K562 (cell line): ENCODE measurements at regions not wholly inside any gene's neighbourhood (a gene's known extent, or its start where the extent isn't known, plus 50 kb on each side); places are given as distances from the start of the nearest gene placed in this dataset.

Experiments
- PTTG1 ChIP-seq: fragments of 450-650 bp; IDR thresholded peaks from 2 replicates; pipeline ENCODE4 v1.6.1; 2016; ENCODE audit warnings: low read depth, mild to moderate bottlenecking, missing genetic modification characterization, missing compliant biosample characterization
- ZNF444 ChIP-seq: fragments of 250-450 bp; sonication (Bioruptor Pico); IDR thresholded peaks from 2 replicates; pipeline ENCODE4 v1.4.0; 2020; ENCODE audit warnings: mild to moderate bottlenecking, moderate library complexity
- ZNF586 ChIP-seq: fragments of 450-650 bp; formaldehyde crosslinking; conservative IDR thresholded peaks from 2 replicates; pipeline ENCODE4 v1.4.0; 2020; ENCODE audit warnings: mild to moderate bottlenecking, moderate library complexity
- TF ChIP-seq, protein P1 (sequence below): fragments of 450-650 bp; formaldehyde crosslinking; IDR thresholded peaks from 2 replicates; pipeline ENCODE4 v1.4.0; 2022; ENCODE audit warnings: missing genetic modification characterization
- TF ChIP-seq, protein P2 (sequence below): fragments of 200-400 bp; formaldehyde crosslinking; IDR thresholded peaks from 2 replicates; pipeline ENCODE4 v1.6.1; 2017; ENCODE audit warnings: mild to moderate bottlenecking, low read depth, low read length, moderate library complexity
- TF ChIP-seq, protein P3 (sequence below): fragments of 450-650 bp; IDR thresholded peaks from 2 replicates; pipeline ENCODE4 v1.6.1; 2016; ENCODE audit warnings: low read depth

DNA sequence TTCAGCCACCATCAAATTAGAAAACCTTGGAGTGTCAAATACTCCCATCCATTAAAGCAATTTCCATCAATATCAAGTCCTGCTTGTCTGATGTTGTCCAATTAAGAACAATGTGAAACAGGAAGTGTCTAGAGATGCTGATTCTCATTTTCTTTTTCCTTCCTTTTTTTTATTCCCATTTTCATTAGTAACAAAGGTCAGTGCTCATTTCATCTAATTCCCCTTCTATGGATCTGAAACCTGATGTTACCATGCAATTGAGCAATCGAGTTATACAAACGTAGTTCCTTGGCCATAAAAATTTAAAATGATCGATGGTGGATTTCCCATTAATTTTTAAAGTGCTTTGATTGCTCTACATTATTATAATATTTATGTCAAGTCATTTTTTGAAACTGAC lies 330.6 kb upstream of the ZC3H12C start (continued):
- TF ChIP-seq ZNF444 (CRISPR knock-in tag) (no peak), ZNF586 (CRISPR knock-in tag) (no peak), PTTG1 (no peak)
- TF ChIP-seq, protein P1, sequence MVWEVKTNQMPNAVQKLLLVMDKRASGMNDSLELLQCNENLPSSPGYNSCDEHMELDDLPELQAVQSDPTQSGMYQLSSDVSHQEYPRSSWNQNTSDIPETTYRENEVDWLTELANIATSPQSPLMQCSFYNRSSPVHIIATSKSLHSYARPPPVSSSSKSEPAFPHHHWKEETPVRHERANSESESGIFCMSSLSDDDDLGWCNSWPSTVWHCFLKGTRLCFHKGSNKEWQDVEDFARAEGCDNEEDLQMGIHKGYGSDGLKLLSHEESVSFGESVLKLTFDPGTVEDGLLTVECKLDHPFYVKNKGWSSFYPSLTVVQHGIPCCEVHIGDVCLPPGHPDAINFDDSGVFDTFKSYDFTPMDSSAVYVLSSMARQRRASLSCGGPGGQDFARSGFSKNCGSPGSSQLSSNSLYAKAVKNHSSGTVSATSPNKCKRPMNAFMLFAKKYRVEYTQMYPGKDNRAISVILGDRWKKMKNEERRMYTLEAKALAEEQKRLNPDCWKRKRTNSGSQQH (CRISPR knock-in tag): no peak
- TF ChIP-seq, protein P2, sequence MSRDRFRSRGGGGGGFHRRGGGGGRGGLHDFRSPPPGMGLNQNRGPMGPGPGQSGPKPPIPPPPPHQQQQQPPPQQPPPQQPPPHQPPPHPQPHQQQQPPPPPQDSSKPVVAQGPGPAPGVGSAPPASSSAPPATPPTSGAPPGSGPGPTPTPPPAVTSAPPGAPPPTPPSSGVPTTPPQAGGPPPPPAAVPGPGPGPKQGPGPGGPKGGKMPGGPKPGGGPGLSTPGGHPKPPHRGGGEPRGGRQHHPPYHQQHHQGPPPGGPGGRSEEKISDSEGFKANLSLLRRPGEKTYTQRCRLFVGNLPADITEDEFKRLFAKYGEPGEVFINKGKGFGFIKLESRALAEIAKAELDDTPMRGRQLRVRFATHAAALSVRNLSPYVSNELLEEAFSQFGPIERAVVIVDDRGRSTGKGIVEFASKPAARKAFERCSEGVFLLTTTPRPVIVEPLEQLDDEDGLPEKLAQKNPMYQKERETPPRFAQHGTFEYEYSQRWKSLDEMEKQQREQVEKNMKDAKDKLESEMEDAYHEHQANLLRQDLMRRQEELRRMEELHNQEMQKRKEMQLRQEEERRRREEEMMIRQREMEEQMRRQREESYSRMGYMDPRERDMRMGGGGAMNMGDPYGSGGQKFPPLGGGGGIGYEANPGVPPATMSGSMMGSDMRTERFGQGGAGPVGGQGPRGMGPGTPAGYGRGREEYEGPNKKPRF: no peak
- TF ChIP-seq, protein P3, sequence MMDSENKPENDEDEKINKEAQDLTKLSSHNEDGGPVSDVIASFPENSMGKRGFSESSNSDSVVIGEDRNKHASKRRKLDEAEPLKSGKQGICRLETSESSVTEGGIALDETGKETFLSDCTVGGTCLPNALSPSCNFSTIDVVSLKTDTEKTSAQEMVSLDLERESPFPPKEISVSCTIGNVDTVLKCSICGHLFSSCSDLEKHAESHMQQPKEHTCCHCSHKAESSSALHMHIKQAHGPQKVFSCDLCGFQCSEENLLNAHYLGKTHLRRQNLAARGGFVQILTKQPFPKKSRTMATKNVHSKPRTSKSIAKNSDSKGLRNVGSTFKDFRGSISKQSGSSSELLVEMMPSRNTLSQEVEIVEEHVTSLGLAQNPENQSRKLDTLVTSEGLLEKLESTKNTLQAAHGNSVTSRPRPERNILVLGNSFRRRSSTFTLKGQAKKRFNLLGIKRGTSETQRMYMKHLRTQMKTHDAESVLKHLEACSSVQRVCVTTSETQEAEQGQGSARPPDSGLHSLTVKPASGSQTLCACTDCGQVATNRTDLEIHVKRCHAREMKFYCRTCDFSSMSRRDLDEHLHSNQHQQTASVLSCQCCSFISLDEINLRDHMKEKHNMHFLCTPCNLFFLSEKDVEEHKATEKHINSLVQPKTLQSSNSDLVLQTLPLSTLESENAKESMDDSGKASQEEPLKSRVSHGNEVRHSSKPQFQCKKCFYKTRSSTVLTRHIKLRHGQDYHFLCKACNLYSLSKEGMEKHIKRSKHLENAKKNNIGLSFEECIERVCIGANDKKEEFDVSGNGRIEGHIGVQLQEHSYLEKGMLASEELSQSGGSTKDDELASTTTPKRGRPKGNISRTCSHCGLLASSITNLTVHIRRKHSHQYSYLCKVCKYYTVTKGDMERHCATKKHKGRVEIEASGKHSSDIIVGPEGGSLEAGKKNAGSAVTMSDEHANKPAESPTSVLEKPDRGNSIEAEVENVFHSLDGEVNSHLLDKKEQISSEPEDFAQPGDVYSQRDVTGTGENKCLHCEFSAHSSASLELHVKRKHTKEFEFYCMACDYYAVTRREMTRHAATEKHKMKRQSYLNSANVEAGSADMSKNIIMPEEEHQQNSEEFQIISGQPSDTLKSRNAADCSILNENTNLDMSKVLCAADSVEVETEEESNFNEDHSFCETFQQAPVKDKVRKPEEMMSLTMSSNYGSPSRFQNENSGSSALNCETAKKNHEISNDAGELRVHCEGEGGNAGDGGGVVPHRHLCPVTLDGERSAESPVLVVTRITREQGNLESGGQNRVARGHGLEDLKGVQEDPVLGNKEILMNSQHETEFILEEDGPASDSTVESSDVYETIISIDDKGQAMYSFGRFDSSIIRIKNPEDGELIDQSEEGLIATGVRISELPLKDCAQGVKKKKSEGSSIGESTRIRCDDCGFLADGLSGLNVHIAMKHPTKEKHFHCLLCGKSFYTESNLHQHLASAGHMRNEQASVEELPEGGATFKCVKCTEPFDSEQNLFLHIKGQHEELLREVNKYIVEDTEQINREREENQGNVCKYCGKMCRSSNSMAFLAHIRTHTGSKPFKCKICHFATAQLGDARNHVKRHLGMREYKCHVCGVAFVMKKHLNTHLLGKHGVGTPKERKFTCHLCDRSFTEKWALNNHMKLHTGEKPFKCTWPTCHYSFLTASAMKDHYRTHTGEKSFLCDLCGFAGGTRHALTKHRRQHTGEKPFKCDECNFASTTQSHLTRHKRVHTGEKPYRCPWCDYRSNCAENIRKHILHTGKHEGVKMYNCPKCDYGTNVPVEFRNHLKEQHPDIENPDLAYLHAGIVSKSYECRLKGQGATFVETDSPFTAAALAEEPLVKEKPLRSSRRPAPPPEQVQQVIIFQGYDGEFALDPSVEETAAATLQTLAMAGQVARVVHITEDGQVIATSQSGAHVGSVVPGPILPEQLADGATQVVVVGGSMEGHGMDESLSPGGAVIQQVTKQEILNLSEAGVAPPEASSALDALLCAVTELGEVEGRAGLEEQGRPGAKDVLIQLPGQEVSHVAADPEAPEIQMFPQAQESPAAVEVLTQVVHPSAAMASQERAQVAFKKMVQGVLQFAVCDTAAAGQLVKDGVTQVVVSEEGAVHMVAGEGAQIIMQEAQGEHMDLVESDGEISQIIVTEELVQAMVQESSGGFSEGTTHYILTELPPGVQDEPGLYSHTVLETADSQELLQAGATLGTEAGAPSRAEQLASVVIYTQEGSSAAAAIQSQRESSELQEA: no peak
